ENCODE measurements at regions not wholly inside any gene's neighbourhood (a gene's known extent, or its start where the extent isn't known, plus 50 kb on each side); places are given as distances from the start of the nearest gene placed in this dataset.
"Not testable (repeated sequence)": the region's sequence is repeated elsewhere in the genome, so short reads cannot be mapped to it uniquely, and the experiment has no call there.

DNA sequence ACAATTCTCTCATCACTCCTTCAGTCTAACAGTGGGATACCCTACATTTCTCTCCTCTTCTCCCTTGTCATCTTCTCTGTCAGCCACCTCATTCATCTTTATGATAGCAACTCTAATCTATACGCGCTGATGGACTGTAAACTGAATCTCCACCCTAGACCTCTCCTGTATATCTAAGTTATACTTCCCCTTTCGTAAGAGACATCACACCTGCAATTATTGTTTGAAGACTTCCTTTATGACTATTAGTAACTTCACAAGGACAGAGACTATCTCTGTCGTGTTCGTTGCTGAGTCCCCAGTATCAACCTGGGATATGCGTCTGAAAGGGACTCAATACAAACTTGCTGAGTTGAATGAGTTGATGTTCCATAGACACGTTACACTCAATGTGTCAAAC, 263.2 kb downstream of the IRS1 start:
- H3K27ac Mint-ChIP-seq, result no peak overlapping the region
- no peaks in the 10 kb centered on the region for H3K36me3 Mint-ChIP-seq (ENCODE audit: low read depth)
- H3K4me3 Mint-ChIP-seq, result no peak overlapping the region
- H3K4me1 Mint-ChIP-seq (ENCODE audit: low read depth), result no peaks in the 10 kb centered on the region
- DNase-seq (ENCODE audit: low spot score), result no peak
- H3K27me3 Mint-ChIP-seq (ENCODE audit: low read depth), result no peaks in the 10 kb centered on the region
- H3K9me3 Mint-ChIP-seq, result no peaks in the 10 kb centered on the region

GRCh38 chr2:226532976-226533375, 266.6 kb downstream of the IRS1 start:
- DNase-seq (ENCODE audit: low spot score); H3K9me3 Mint-ChIP-seq; H3K36me3 Mint-ChIP-seq (ENCODE audit: low read depth); H3K4me1 Mint-ChIP-seq (ENCODE audit: low read depth); H3K27ac Mint-ChIP-seq; H3K27me3 Mint-ChIP-seq (ENCODE audit: low read depth); H3K4me3 Mint-ChIP-seq: not testable (repeated sequence)

DNA sequence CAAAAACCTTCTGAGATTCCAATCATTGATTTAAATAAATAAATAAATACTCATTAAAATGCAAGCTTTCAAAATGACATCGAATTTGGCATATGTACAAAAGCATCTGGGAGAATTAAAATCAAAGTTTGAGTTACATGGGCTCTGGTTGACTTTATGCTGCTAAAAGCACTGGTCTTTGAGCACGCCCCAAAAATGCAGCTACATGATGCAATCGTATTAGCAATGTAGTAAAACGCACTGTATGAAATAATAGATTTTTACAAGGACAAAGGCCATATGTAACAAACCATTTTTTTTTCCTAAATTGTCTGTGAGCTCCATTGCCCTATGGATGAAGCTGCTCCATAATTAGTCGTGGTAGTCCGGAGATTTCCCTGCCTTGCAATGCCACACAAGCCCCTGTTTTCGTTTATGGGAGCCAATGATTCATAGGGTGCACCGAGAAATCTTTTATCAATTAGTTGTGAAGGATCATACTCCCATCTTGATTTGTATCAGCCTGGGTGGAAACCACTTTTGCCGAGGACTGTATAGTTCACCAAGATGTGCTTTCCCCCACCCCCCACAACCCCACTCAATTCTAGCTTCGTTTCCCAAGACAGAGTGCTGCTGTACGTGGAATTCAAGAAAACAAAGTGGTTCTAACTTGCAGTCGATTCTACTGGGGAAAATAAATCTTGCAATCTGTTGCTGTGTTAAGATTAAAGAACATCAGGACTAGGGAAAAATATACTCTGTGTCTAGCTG, 268.4 kb downstream of the IRS1 start:
- Mint-ChIP-seq H3K9me3 (no peaks in the 10 kb centered on the region), H3K4me3 (no peak overlapping the region), H3K36me3 (ENCODE audit: low read depth) (no peaks in the 10 kb centered on the region), H3K27me3 (ENCODE audit: low read depth) (no peaks in the 10 kb centered on the region), H3K4me1 (ENCODE audit: low read depth) (no peaks in the 10 kb centered on the region), H3K27ac (no peak overlapping the region)
- DNase-seq (ENCODE audit: low spot score), result no peak

- DNase-seq (ENCODE audit: low spot score), result no peak
- H3K9me3 Mint-ChIP-seq, result no peaks in the 10 kb centered on the region
- no peaks in the 10 kb centered on the region for H3K27me3 Mint-ChIP-seq (ENCODE audit: low read depth)
- H3K36me3 Mint-ChIP-seq (ENCODE audit: low read depth), result no peaks in the 10 kb centered on the region
- H3K27ac Mint-ChIP-seq, result no peak overlapping the region
- H3K4me3 Mint-ChIP-seq, result no peak overlapping the region
- H3K4me1 Mint-ChIP-seq (ENCODE audit: low read depth), result no peaks in the 10 kb centered on the region
Observed at GRCh38 chr2:226529556-226529955, 270.1 kb downstream of the IRS1 start.

DNA sequence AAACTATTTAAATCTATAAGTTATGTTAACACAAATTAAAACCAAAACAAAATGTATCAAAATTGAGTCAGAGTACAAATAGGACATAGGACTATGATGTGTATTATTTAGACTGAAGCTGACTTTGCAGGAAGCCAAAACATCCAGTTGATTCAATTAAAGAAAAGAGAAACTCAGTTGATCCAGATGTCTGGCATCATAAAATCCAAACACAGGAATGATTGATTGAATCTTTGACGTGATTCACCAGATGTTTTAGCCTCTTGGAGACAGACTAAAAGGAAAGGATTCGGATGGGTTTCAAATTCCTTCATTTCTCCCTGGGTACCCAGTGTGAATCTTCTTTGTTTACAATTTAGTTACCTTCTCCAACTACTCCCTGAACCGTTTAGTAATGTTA, 272.9 kb downstream of the IRS1 start:
- H3K4me1 Mint-ChIP-seq (ENCODE audit: low read depth), result no peaks in the 10 kb centered on the region
- H3K4me3 Mint-ChIP-seq, result no peak overlapping the region
- no peak for DNase-seq (ENCODE audit: low spot score)
- no peaks in the 10 kb centered on the region for H3K36me3 Mint-ChIP-seq (ENCODE audit: low read depth)
- no peak overlapping the region for H3K27ac Mint-ChIP-seq
- H3K27me3 Mint-ChIP-seq (ENCODE audit: low read depth), result no peaks in the 10 kb centered on the region
- no peaks in the 10 kb centered on the region for H3K9me3 Mint-ChIP-seq

- no peaks in the 10 kb centered on the region for H3K36me3 Mint-ChIP-seq (ENCODE audit: low read depth)
- no peaks in the 10 kb centered on the region for H3K4me1 Mint-ChIP-seq (ENCODE audit: low read depth)
- H3K9me3 Mint-ChIP-seq, result no peaks in the 10 kb centered on the region
- DNase-seq (ENCODE audit: low spot score), result no peak
- H3K4me3 Mint-ChIP-seq, result no peak overlapping the region
- H3K27me3 Mint-ChIP-seq (ENCODE audit: low read depth), result no peaks in the 10 kb centered on the region
- no peak overlapping the region for H3K27ac Mint-ChIP-seq
Observed at GRCh38 chr2:226524381-226524843, 275.2 kb downstream of the IRS1 start.

- no peak overlapping the region for H3K27ac Mint-ChIP-seq
- no peak for DNase-seq (ENCODE audit: low spot score)
- no peak overlapping the region for H3K4me3 Mint-ChIP-seq
- H3K36me3 Mint-ChIP-seq (ENCODE audit: low read depth), result no peaks in the 10 kb centered on the region
- H3K9me3 Mint-ChIP-seq, result no peaks in the 10 kb centered on the region
- H3K27me3 Mint-ChIP-seq (ENCODE audit: low read depth), result no peaks in the 10 kb centered on the region
- H3K4me1 Mint-ChIP-seq (ENCODE audit: low read depth), result no peaks in the 10 kb centered on the region
Observed at GRCh38 chr2:226520723-226521122, 278.9 kb downstream of the IRS1 start.

- DNase-seq (ENCODE audit: low spot score), result no peak
- no peaks in the 10 kb centered on the region for H3K36me3 Mint-ChIP-seq (ENCODE audit: low read depth)
- H3K9me3 Mint-ChIP-seq, result no peaks in the 10 kb centered on the region
- H3K4me3 Mint-ChIP-seq, result no peak overlapping the region
- no peaks in the 10 kb centered on the region for H3K4me1 Mint-ChIP-seq (ENCODE audit: low read depth)
- H3K27ac Mint-ChIP-seq, result no peak overlapping the region
- H3K27me3 Mint-ChIP-seq (ENCODE audit: low read depth), result no peaks in the 10 kb centered on the region
Observed at GRCh38 chr2:226515344-226516055, 284.1 kb downstream of the IRS1 start.

DNA sequence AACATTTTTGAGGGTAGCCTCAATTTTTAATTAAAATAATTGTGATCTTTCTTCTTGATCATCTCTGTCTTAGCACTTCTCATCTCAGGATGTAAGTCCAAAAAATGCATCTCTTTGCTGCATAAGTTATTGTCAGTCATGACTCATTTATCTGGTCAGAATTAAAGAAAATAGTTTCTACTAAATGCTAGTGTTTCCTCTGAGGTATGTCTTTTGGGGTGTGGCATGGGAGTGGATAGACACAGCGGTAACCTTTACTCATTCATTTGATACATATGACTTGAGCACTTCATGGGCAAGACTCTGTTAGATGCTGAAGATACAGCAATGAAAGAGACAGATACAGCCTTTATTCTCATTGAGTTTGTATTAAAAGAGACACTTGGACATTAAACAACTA, 284.7 kb downstream of the IRS1 start:
- no peak overlapping the region for H3K27ac Mint-ChIP-seq
- no peaks in the 10 kb centered on the region for H3K36me3 Mint-ChIP-seq (ENCODE audit: low read depth)
- DNase-seq (ENCODE audit: low spot score), result no peak
- no peaks in the 10 kb centered on the region for H3K9me3 Mint-ChIP-seq
- no peaks in the 10 kb centered on the region for H3K27me3 Mint-ChIP-seq (ENCODE audit: low read depth)
- H3K4me1 Mint-ChIP-seq (ENCODE audit: low read depth), result no peaks in the 10 kb centered on the region
- H3K4me3 Mint-ChIP-seq, result no peak overlapping the region

- no peaks in the 10 kb centered on the region for H3K4me1 Mint-ChIP-seq (ENCODE audit: low read depth)
- no peak for DNase-seq (ENCODE audit: low spot score)
- no peaks in the 10 kb centered on the region for H3K27me3 Mint-ChIP-seq (ENCODE audit: low read depth)
- H3K36me3 Mint-ChIP-seq (ENCODE audit: low read depth), result no peaks in the 10 kb centered on the region
- no peak overlapping the region for H3K4me3 Mint-ChIP-seq
- no peak overlapping the region for H3K27ac Mint-ChIP-seq
- H3K9me3 Mint-ChIP-seq, result no peaks in the 10 kb centered on the region
Observed at GRCh38 chr2:226511311-226511710, 288.3 kb downstream of the IRS1 start.

- Mint-ChIP-seq H3K36me3 (ENCODE audit: low read depth) (no peaks in the 10 kb centered on the region), H3K4me1 (ENCODE audit: low read depth) (no peaks in the 10 kb centered on the region), H3K27ac (no peak overlapping the region), H3K4me3 (no peak overlapping the region), H3K27me3 (ENCODE audit: low read depth) (no peaks in the 10 kb centered on the region), H3K9me3 (no peaks in the 10 kb centered on the region)
- no peak for DNase-seq (ENCODE audit: low spot score)
Observed at GRCh38 chr2:226508683-226509082, 290.9 kb downstream of the IRS1 start.

DNA sequence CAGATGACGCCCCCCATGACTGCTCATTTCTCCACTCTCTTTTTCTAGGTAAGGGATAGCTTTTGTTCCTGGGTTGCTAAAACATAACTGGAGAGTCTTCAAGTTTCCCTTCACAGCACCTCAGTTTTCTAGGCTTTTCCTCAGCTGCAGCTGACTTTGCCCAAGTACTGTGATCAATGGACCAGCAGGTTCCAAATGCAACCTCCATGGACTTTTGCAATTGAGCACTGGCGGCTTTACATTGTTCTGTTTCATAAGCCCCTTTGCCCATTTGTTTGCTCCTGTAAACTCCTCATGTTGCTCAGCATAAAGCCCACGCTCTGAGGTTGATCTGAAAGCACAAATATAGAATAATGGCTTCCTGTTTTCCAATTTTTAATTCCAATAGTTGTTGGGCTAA, 291.6 kb downstream of the IRS1 start:
- Mint-ChIP-seq H3K27ac (no peak overlapping the region), H3K4me3 (no peak overlapping the region), H3K9me3 (no peaks in the 10 kb centered on the region), H3K4me1 (ENCODE audit: low read depth) (no peaks in the 10 kb centered on the region), H3K36me3 (ENCODE audit: low read depth) (no peaks in the 10 kb centered on the region), H3K27me3 (ENCODE audit: low read depth) (no peaks in the 10 kb centered on the region)
- no peak for DNase-seq (ENCODE audit: low spot score)

GRCh38 chr2:226497146-226497909, 302.3 kb downstream of the IRS1 start:
- Mint-ChIP-seq H3K4me1 (ENCODE audit: low read depth) (no peaks in the 10 kb centered on the region), H3K4me3 (no peak overlapping the region), H3K9me3 (no peaks in the 10 kb centered on the region), H3K27me3 (ENCODE audit: low read depth) (peaks cover 7% of the 10 kb centered on the region), H3K27ac (no peak overlapping the region), H3K36me3 (ENCODE audit: low read depth) (no peaks in the 10 kb centered on the region)
- DNase-seq (ENCODE audit: low spot score), result no peak

DNA sequence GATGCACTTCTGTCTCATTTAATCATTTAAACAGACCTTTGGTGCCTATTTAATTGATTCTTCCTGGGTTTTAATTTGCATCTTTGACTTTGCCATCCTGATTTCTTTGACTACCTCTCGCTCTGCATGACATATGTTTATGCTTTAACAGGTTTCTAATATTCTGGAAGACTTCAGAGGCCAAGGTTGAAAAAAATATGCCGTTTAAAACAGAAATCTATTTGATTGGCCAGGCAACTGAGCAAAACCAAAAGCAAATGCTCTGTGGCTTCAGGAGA, 303.4 kb downstream of the IRS1 start:
- Mint-ChIP-seq H3K9me3 (no peaks in the 10 kb centered on the region), H3K4me3 (no peak overlapping the region), H3K36me3 (ENCODE audit: low read depth) (no peaks in the 10 kb centered on the region), H3K27ac (no peak overlapping the region), H3K27me3 (ENCODE audit: low read depth) (peaks cover 9% of the 10 kb centered on the region), H3K4me1 (ENCODE audit: low read depth) (no peaks in the 10 kb centered on the region)
- no peak for DNase-seq (ENCODE audit: low spot score)

Data from T-helper 2 cell treated with Interferon-gamma antibody and Interleukin-4, amounts not matched to agents 5 μg/mL and 100 μg/mL, for 36 hours (primary cell).